Immature natural killer cell (primary cell): ENCODE measurements at regions not wholly inside any gene's neighbourhood (a gene's known extent, or its start where the extent isn't known, plus 50 kb on each side); places are given as distances from the start of the nearest gene placed in this dataset.

ENCODE experiments used
- DNase-seq, 3 donors: peaks; one replicate each; pipeline ENCODE4 v3.0.0; 2022; ENCODE audit warnings: mixed read lengths in 1 of 3
- H3K27ac Mint-ChIP-seq, 6 donors: one replicate each; pipeline ENCODE4 v1.8.0; 2020; ENCODE audit warnings: mixed read lengths in 6 of 6, mild to moderate bottlenecking in 5 of 6, inconsistent platforms in 4 of 6, moderate library complexity in 3 of 6
- H3K27me3 Mint-ChIP-seq, 3 donors: one replicate each; pipeline ENCODE4 v1.8.0; 2020 to 2021; ENCODE audit warnings: low read depth in 3 of 3, mild to moderate bottlenecking in 3 of 3, mixed read lengths in 3 of 3, moderate library complexity in 3 of 3, inconsistent platforms in 1 of 3
- H3K36me3 Mint-ChIP-seq, 3 donors: one replicate each; pipeline ENCODE4 v1.8.0; 2020; ENCODE audit warnings: mixed read lengths in 3 of 3, inconsistent platforms in 2 of 3, mild to moderate bottlenecking in 2 of 3
- H3K4me1 Mint-ChIP-seq, 2 donors: one replicate each; pipeline ENCODE4 v1.8.0; 2020; ENCODE audit warnings: inconsistent platforms in 2 of 2, mild to moderate bottlenecking in 2 of 2, mixed read lengths in 2 of 2, moderate library complexity in 1 of 2
- H3K4me3 Mint-ChIP-seq, 5 donors: one replicate each; pipeline ENCODE4 v1.8.0; 2020; ENCODE audit warnings: mild to moderate bottlenecking in 5 of 5, mixed read lengths in 5 of 5, inconsistent platforms in 3 of 5, moderate library complexity in 3 of 5
- H3K9me3 Mint-ChIP-seq, 6 donors: one replicate each; pipeline ENCODE4 v1.8.0; 2020; ENCODE audit warnings: mild to moderate bottlenecking in 6 of 6, mixed read lengths in 6 of 6, inconsistent platforms in 4 of 6, moderate library complexity in 3 of 6

- Mint-ChIP-seq H3K9me3 (no peaks in the 10 kb centered on the region), H3K4me3 (no peak overlapping the region), H3K27me3 (peaks cover 9 to 14% (median 11%) of the 10 kb centered on the region in 3 donors), H3K27ac (no peak overlapping the region), H3K4me1 (no peaks in the 10 kb centered on the region), H3K36me3 (no peaks in the 10 kb centered on the region)
- no peak for DNase-seq
Observed at GRCh38 chr2:136402281-136402680, 284.3 kb upstream of the CXCR4 start.

DNA sequence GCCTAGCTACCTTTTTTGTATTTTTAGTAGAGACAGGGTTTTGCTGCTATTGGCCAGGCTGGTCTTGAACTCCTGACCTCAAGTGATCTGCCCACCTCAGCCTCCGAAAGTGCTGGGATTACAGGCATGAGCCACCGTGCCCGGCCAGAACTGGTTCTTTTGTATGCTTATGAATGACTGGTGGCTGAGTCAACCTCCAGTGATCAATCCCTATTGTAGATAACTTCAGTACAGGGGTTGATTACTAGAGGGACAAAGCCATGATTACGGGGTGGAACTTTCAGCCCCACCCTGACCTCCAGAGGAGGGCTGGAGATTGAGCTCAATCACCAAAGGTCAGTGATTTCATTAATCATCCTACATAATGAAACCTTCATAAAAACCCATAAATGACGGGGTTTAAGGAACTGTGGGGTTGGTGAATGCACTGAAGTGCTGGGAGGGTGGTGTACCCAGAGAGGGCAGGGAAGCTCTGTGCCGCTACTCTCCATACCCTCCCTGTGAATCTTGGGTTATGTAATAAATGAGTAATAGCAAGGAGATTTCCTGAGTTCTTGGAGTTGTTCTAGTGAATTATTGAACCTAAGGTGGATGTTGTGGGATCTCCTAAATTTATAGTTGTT, 281.8 kb upstream of the CXCR4 start:
- Mint-ChIP-seq H3K4me1 (no peaks in the 10 kb centered on the region), H3K27me3 (peaks cover 8 to 11% (median 10%) of the 10 kb centered on the region in 3 donors), H3K9me3 (no peaks in the 10 kb centered on the region), H3K27ac (no peak overlapping the region), H3K4me3 (no peak overlapping the region), H3K36me3 (no peaks in the 10 kb centered on the region)
- no peak for DNase-seq

DNA sequence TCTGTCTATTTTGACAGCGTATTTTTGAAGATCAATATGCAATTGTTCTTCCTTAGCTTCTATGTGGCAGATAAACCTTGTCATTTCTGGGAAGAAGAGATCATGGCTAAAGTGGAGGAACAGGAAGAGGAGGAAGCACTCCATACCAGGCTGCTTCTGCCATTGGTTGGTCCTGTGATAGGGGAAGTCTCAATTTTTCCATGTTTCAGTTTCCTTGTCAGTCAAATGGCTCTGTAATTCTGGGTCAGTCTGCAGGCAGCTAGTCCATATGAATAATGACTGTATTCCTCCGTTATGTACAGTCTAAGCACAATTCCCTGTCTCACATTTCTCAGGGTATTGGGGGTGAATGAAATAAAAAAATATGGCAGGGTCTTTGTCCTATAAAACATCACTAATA, 277.6 kb upstream of the CXCR4 start:
- Mint-ChIP-seq H3K36me3 (no peaks in the 10 kb centered on the region), H3K9me3 (no peaks in the 10 kb centered on the region), H3K27me3 (peaks cover 0 to 7% (median 2%) of the 10 kb centered on the region in 3 donors), H3K4me3 (no peak overlapping the region), H3K4me1 (no peaks in the 10 kb centered on the region), H3K27ac (no peak overlapping the region)
- DNase-seq, result no peak

GRCh38 chr2:136394136-136395060, 276.4 kb upstream of the CXCR4 start:
- no peak for DNase-seq
- Mint-ChIP-seq H3K4me1 (no peaks in the 10 kb centered on the region), H3K36me3 (no peaks in the 10 kb centered on the region), H3K9me3 (no peaks in the 10 kb centered on the region), H3K4me3 (no peak overlapping the region), H3K27me3 (peaks cover 0 to 4% (median 0%) of the 10 kb centered on the region in 3 donors), H3K27ac (no peak overlapping the region)

GRCh38 chr2:136393514-136393913, 275.6 kb upstream of the CXCR4 start:
- Mint-ChIP-seq H3K4me1 (no peaks in the 10 kb centered on the region), H3K36me3 (no peaks in the 10 kb centered on the region), H3K27me3 (peaks cover 0 to 4% (median 0%) of the 10 kb centered on the region in 3 donors), H3K9me3 (no peaks in the 10 kb centered on the region), H3K27ac (no peak overlapping the region), H3K4me3 (no peak overlapping the region)
- no peak for DNase-seq

- peak overlapping the region in 1 of 6 donors; percentile 31 for H3K27ac Mint-ChIP-seq
- no peak for DNase-seq
- H3K4me1 Mint-ChIP-seq, result no peaks in the 10 kb centered on the region
- H3K9me3 Mint-ChIP-seq, result no peaks in the 10 kb centered on the region
- H3K36me3 Mint-ChIP-seq, result no peaks in the 10 kb centered on the region
- H3K27me3 Mint-ChIP-seq, result peaks cover 0 to 4% (median 0%) of the 10 kb centered on the region in 3 donors
- no peak overlapping the region for H3K4me3 Mint-ChIP-seq
Observed at GRCh38 chr2:136392897-136393505, 275.1 kb upstream of the CXCR4 start.

GRCh38 chr2:136389809-136390208, 271.9 kb upstream of the CXCR4 start:
- no peak overlapping the region for H3K4me3 Mint-ChIP-seq
- H3K36me3 Mint-ChIP-seq, result no peaks in the 10 kb centered on the region
- no peaks in the 10 kb centered on the region for H3K9me3 Mint-ChIP-seq
- no peak overlapping the region for H3K27ac Mint-ChIP-seq
- DNase-seq, result no peak
- peaks cover 0 to 6% (median 0%) of the 10 kb centered on the region in 3 donors for H3K27me3 Mint-ChIP-seq
- no peaks in the 10 kb centered on the region for H3K4me1 Mint-ChIP-seq

GRCh38 chr2:136386046-136386445, 268.1 kb upstream of the CXCR4 start:
- DNase-seq, result no peak
- H3K4me1 Mint-ChIP-seq, result peaks cover 17 to 21% of the 10 kb centered on the region in 2 donors
- peaks cover 0 to 6% (median 4%) of the 10 kb centered on the region in 3 donors for H3K27me3 Mint-ChIP-seq
- no peak overlapping the region for H3K27ac Mint-ChIP-seq
- no peaks in the 10 kb centered on the region for H3K36me3 Mint-ChIP-seq
- H3K9me3 Mint-ChIP-seq, result no peaks in the 10 kb centered on the region
- H3K4me3 Mint-ChIP-seq, result no peak overlapping the region

DNA sequence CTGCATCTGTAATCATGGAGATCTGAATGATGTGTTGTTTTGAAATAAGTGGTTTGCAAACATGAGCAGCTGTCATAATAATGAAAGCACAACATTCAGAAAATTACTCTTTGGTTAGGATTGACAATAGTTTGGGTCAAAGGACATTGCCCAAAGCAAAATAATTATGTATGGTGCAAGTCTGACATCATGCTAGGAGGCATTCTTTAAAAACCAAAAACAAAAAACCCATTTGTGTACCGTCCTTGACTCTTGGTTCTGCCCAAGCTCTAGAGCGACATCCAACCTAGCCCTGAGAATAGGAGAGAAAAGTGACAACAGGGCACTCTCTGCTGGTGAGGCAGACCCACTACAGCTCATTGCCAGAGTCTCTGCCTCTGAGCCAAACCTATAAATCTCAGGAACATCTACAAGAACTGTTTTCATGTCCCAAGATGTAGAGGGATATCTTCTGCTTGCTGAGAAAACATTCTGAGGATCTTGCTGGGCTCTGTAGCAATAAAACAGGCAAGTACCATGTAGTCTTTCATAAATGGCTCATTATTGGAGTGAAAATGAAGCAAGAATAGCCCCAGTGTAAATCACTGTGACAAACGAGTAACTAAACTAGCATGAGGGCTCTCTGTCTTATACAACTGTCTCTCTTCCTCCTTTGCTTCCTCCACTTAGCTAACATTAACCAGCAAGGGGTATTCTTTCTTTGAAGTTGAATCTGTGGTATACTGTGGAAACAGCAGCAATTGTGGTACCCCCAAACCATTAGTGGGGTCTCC, 266.8 kb upstream of the CXCR4 start:
- Mint-ChIP-seq H3K4me1 (peaks cover 17 to 21% of the 10 kb centered on the region in 2 donors), H3K9me3 (no peaks in the 10 kb centered on the region), H3K4me3 (no peak overlapping the region), H3K27ac (peak overlapping the region in 5 of 6 donors; percentile 18 to 88 (median 48)), H3K36me3 (no peaks in the 10 kb centered on the region), H3K27me3 (peaks cover 0 to 6% (median 4%) of the 10 kb centered on the region in 3 donors)
- DNase-seq, result peak; percentile 28 to 63 (median 37)

DNA sequence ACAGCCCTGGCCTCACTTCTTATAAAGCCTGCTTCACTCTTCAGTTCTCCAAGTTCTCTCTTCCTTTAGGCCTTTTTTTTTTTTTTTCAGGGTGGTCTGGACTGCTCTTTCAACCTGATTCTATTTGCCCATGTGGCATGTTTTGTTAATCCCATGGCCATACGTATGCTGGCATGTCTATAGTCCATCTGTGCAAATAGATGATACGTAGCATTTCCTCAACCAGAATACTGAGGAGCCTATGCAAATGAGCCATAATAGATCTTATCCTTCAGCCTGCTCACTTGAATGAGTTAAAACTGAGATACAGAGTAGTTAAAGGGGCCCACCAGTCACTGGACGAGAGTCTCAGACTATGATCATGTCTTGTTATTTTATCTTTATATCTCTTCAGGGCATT, 265.2 kb upstream of the CXCR4 start:
- DNase-seq, result no peak
- Mint-ChIP-seq H3K36me3 (no peaks in the 10 kb centered on the region), H3K4me1 (peaks cover 17 to 21% of the 10 kb centered on the region in 2 donors), H3K4me3 (peak overlapping the region in 1 of 5 donors; percentile 25), H3K27ac (peak overlapping the region in 5 of 6 donors; percentile 43 to 88 (median 78)), H3K27me3 (peaks cover 0 to 6% (median 4%) of the 10 kb centered on the region in 3 donors), H3K9me3 (no peaks in the 10 kb centered on the region)

GRCh38 chr2:136381722-136382633, 264.0 kb upstream of the CXCR4 start:
- H3K4me1 Mint-ChIP-seq, result peaks cover 17 to 21% of the 10 kb centered on the region in 2 donors
- no peaks in the 10 kb centered on the region for H3K9me3 Mint-ChIP-seq
- peaks cover 0 to 6% (median 4%) of the 10 kb centered on the region in 3 donors for H3K27me3 Mint-ChIP-seq
- DNase-seq, result peak; percentile 73 to 84 (median 74)
- no peaks in the 10 kb centered on the region for H3K36me3 Mint-ChIP-seq
- peak overlapping the region; percentile 1 to 65 (median 32) for H3K4me3 Mint-ChIP-seq
- peak overlapping the region; percentile 43 to 88 (median 74) for H3K27ac Mint-ChIP-seq

- H3K4me1 Mint-ChIP-seq, result peaks cover 17 to 21% of the 10 kb centered on the region in 2 donors
- H3K4me3 Mint-ChIP-seq, result peak overlapping the region in 2 of 5 donors; percentile 22 to 32
- no peak for DNase-seq
- peaks cover 0 to 5% (median 4%) of the 10 kb centered on the region in 3 donors for H3K27me3 Mint-ChIP-seq
- H3K27ac Mint-ChIP-seq, result peak overlapping the region in 5 of 6 donors; percentile 43 to 88 (median 78)
- no peaks in the 10 kb centered on the region for H3K36me3 Mint-ChIP-seq
- H3K9me3 Mint-ChIP-seq, result no peaks in the 10 kb centered on the region
Observed at GRCh38 chr2:136381245-136381644, 263.3 kb upstream of the CXCR4 start.
